ENCODE measurements at regions not wholly inside any gene's neighbourhood (a gene's known extent, or its start where the extent isn't known, plus 50 kb on each side); places are given as distances from the start of the nearest gene placed in this dataset.
A peak's percentile ranks its signal among the peaks of the same experiment; 100 is the strongest.

DNA sequence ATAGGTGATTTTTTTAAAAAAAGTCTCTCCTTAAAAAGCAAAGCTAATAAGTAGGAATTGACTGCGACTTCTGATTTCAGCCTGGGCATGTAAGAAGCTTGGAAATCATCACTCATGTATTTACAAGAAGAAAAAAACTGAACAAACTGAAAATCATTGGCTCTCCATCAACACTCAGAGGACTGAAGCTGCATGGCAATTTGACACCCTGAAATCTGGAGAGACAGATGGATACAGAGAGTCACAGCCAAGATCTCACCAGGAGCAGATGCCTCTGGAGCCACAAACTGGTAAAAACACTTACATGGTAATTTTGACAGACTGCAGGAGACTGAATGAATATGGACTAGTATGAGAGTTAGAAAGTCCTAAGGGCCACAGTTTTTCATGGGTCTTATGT, 191.2 kb upstream of the TCF21 start:
- DNase-seq: no peak

DNA sequence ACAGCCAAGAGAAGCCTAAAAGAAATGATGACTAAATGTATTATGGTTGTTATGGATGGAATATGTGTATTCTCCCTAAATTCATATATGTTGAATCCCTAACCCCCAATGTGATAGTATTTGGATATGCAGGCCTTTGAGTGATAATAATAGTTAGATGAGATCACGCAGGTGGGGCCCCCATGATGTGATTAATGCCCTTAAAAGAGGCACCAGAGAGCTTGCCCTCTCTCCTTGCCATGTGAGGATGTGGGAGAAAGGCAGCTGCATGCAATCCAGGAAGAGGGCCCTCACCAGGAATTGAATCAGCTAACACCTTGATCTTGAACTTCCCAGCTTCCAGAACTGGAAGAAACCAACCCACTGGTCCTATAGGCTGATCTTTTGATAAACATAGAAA, 190.6 kb upstream of the TCF21 start:
- DNase-seq: no peak

DNA sequence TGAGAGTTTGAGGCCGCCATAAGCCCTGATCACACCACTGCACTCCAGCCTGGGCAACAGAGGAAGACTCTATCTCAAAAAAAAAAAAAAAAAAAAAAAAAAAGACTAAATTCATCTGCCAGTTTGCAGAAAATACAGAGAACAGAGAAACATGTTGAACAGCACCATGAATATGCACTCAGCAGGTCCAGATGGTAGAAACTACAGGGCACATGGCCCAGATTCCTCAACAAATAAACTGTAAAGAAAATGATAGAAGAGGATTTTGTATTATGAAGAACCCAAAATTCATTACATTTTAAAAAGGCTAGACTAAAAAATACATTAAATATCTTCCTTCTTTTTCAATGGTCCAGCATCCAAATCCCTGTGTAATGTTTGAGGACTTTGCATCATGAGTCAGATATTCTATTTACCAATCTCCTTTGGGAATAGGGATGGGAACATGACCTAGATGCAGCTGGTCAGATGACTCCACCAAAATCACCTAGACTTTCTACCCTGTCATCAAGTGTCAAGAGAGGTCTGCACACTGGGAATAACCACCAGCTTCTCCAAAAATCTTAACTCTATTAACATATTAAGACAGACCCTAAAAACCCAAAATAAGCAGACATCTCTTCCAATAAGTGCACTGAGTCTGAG, 189.1 kb upstream of the TCF21 start:
- no peak for DNase-seq

DNA sequence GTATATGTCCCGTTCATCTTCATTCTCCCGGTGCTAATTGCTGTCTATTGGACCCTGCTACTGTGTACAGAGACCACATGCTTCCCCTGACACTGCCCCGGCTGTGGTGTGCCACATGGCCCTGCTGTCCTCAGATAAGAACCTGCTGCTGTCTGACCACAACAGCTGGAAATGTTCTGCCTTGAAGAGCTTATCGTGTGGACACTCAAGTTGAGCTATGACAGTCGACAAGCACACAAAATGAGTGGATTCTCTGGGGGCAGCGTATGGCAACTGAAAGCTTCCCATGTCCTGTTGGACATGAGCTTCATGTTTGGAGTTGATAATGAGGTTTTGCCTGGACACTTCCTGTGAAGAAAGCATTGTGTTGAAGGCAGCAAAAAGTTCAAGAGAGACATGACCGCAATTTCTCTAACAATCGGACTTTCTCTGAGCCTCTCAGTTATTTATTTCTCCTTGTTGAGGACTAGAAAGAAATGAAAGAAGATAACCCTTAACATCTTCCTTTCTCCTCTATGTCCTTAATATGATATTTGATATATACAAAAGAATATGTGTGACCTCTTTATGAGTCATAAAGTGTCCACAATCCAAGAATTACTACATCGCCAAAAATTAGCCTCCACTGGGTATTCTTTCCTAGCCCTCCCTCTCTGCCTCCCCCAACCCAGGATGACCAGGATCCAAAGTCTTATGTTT, 187.1 kb upstream of the TCF21 start:
- DNase-seq: peak; percentile 96

GRCh38 chr6:133704371-133704770, 184.5 kb upstream of the TCF21 start:
- no peak for DNase-seq

- DNase-seq: no peak
Observed at GRCh38 chr6:133705066-133705465, 183.8 kb upstream of the TCF21 start.

- no peak for DNase-seq
Observed at GRCh38 chr6:133705731-133706130, 183.2 kb upstream of the TCF21 start.

- peak; percentile 5 for DNase-seq
Observed at GRCh38 chr6:133707456-133707855, 181.5 kb upstream of the TCF21 start.

DNA sequence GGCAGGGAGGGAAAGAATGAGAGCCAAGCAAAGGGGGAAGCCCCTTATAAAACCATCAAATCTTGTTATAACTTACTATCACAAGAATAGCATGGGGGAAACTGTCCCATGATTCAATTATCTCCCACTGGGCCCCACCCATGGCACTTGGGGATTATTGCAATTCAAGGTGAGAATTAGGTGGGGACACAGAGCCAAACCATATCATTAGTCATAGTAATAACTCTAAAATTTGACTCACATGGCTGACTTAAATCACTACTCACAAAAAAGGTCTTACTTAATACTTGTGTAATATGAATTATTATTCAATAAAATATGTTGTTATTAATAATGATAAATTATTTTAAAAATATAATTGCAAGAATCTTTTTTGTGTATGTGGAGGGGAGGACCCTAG, 178.1 kb upstream of the TCF21 start:
- DNase-seq: no peak

- no peak for DNase-seq
Observed at GRCh38 chr6:133715270-133715669, 173.6 kb upstream of the TCF21 start.

DNA sequence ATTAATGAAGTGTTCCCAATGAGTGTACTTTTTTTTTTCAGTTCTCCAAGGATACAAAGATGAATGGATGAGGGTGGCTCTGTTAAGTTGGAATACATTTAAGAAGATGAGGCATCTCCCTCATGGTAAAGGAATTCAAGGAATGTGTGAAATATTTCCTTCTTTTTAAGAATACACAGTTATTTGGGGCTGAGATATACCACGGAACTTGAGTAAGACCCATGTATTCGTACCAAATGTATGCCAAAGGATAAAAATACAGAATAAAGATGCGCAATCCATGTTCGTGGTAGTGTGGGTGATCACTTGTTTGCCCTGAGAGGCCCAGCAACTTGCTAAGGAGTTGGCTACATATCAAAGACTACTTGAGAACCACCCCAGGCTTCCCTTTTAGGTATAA, 164.2 kb upstream of the TCF21 start:
- no peak for DNase-seq

- no peak for DNase-seq
Observed at GRCh38 chr6:133726188-133726587, 162.7 kb upstream of the TCF21 start.

GRCh38 chr6:133730881-133731280, 158.0 kb upstream of the TCF21 start:
- DNase-seq: no peak

GRCh38 chr6:133740218-133740617, 148.7 kb upstream of the TCF21 start:
- DNase-seq: peak; percentile 17

DNA sequence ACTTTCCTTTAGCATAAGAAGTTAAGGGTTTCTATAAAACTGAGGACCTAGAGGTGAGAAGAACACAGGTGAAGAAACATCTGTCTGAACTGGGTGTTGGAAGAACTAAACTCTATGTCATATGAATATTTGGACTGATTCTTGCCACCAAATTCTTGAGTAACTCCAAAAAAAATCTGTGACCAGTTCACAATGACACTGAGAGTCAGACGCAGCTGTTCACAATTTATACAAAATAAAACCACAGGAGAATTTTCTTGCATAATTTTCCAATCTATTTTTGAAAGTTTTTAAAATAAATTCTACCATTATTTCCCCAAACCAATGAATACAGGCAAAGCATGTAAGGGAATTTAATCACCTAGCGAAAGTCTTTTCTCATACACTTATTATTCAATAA, 148.1 kb upstream of the TCF21 start:
- no peak for DNase-seq

GRCh38 chr6:133741375-133741861, 147.5 kb upstream of the TCF21 start:
- no peak for DNase-seq

DNA sequence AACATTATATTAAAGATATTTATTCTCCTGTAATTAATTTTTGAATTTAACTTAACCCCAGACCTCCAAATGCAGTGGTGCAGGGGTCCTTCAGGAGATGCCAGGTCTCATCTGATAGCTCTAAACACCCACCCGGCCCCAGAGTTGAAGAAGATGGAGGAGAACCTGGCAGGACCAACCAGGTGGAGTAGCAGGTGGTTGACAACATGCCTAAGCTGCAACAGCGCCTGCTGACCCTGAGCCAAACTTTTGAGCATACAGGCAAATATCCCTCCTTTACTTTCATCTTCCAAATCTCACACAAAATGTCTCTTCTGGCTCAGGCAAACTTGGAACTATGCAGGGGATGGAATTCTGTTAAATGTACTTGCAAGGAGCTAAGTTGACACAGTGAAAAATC, 145.3 kb upstream of the TCF21 start:
- DNase-seq: no peak

DNA sequence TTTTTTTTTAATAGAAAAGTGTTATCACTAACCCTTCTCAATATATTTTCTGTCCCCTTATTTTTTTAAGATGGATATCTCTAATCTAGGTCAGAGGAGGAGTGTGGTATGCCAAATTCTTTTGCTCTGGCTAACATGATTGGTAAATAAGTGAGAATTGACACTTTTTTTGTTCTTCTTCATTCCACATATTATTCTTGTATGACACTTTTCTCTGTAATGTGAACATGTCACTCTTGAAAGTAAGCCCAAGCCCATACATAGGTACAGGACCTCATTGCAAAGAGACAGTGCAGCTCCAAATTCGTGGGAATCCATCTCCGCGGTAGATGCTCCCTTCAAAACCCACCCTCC, 142.5 kb upstream of the TCF21 start:
- no peak for DNase-seq

- no peak for DNase-seq
Observed at GRCh38 chr6:133748628-133749027, 140.3 kb upstream of the TCF21 start.

DNA sequence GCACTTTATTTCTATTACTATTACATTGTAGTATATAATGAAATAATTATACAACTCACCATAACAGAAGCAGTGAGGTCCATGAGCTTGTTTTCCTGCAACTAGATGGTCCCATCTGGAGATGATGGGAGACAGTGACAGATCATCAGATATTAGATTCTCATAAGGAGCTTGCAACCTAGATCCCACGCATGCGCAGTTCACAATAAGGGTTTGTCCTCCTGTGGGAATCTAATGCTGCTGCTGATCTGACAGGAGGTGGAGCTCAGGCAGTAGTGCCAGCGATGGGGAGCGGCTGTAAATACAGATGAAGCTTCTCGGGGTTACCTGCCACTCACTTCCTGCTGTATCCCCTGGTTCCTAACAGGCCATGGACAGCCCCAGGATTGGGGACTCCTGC, 139.5 kb upstream of the TCF21 start:
- DNase-seq: no peak

DNA sequence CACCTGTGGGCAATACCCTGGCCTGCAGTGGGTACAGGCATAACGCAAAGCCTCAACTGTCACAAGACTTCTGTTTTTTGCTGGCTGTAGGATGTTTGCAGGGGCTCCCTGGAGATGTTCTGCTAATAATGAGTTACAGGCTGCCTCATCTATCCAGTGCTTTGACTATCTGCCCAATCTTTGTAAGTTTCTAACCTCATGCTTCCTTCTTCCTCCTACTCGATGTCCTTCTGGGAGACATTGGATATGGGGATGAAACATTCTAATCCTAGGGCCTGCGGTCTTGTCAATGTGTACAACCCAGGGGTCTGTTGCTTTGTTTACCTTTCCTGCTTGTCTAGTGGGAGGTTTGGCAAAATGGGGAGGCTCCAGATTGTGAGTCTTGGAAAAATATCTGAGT, 136.8 kb upstream of the TCF21 start:
- DNase-seq: no peak

DNA sequence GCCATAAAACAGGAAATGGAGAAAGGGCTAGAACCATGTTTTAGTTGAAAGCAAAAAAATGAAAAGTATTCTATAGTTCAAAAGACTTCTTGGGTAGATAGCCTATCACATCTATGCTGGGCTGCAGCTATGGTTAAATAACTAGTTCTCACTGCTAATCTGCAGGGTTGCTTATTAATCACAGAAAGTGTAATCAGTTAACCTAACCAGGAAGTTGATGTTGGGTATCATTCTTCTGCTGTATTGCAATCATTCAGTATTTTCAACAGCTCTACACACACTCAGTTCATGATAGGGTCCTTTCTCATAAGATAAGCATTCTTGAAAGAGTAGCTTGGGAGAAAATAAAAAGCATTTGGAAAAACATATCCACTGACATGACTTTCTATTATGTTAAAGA, 135.2 kb upstream of the TCF21 start:
- no peak for DNase-seq

DNA sequence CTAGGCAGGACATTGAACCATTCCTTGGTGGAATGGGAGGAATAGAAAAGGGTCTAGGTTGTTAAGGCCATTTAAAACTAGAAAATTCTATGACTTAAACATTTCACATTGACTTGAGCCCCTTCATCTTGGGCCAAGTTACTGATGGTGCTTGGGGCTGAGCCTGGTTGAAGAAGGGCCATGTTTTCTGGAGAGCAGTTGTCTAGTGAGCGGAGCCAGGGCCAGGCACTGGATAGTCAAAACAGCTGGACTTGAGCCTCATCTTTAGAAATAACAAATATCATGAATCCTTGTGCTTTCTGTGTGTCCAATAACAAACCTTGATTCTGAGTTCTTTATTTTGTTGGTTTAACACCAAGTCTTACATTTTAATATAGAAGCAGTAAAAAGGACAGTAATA, 134.6 kb upstream of the TCF21 start:
- DNase-seq: no peak

GRCh38 chr6:133756078-133756695, 132.7 kb upstream of the TCF21 start:
- DNase-seq: no peak

- DNase-seq: no peak
Observed at GRCh38 chr6:133757335-133757734, 131.6 kb upstream of the TCF21 start.

All from hematopoietic multipotent progenitor cell treated with erythropoietin and hydrocortisone succinate and interleukin-3 and kit ligand, for 8 days (in vitro differentiated cells).